CD4-positive, alpha-beta T cell treated with Interleukin-2 at 100 ng/mL for 4 hours (primary cell): ENCODE measurements at regions not wholly inside any gene's neighbourhood (a gene's known extent, or its start where the extent isn't known, plus 50 kb on each side); places are given as distances from the start of the nearest gene placed in this dataset.
"Not testable (repeated sequence)": the region's sequence is repeated elsewhere in the genome, so short reads cannot be mapped to it uniquely, and the experiment has no call there.

ENCODE experiments used
- DNase-seq: peaks from one replicate; pipeline ENCODE4 v3.0.0-alpha.2; 2020; ENCODE audit warnings: low spot score

DNA sequence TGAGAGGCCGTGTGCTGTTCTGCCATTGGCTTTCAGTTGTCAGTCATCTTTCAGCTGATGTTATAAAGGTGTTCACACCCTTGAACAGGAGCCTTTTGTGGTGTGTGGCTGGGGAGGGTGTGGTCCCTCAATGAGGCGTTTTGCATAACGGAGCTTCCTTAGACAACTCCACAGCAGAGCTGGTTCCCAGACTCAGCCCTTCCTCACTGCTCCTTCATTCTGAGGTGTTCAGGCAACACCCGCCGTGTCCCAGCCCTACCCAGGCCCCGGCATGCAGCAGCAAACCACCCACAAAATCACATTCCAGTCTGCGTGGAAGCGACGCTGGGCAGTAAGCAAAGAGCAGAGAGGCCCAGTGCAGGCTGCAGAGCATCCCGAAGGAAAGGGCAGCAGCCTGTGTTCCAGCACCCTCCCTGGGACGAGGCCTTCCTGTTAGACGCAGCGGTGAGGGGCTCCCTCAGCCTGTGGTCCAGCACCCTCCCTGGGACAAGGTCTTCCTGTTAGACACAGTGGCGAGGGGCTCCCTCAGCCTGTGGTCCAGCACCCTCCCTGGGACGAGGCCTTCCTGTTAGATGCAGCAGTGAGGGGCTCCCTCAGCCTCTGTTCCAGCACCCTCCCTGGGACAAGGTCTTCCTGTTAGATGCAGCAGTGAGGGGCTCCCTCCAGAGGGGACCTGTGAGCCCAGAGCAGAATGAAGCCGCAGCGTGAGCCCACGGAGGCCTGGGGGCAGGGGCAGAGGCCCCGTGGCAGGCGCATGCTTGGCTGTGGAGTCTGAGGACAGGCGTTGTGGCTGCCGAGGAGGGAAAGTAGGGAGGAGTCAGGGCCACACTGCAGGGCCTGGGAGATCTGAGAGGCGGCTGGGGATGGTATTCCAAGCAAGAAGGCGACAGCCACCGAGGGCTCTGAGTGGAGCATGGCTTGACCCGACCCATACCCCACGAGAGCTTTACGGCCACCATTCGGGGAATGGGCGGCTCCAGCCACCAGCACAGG is 201.8 kb upstream of the HDAC4 start:
- peak; percentile 40 for DNase-seq

DNA sequence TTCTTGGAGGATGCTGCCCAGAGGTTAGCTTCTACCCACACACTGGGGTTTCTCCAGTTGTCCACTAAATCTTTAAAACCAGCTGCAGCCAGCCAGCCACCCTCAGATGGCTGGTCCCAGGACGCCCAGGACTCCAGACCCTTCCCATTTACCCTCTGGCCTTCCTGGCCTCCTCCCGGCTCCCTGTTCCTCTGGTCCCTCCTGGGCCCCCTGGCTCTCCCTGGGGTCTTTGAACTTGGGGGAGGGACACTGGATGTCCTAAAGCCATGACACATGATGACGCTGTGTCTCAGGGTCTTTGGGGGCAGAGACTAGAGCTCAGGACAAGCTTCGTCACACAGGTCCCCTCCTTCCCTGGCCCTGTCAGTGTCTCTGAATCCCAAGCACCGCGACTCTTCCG is 201.1 kb upstream of the HDAC4 start:
- DNase-seq, result no peak

DNA sequence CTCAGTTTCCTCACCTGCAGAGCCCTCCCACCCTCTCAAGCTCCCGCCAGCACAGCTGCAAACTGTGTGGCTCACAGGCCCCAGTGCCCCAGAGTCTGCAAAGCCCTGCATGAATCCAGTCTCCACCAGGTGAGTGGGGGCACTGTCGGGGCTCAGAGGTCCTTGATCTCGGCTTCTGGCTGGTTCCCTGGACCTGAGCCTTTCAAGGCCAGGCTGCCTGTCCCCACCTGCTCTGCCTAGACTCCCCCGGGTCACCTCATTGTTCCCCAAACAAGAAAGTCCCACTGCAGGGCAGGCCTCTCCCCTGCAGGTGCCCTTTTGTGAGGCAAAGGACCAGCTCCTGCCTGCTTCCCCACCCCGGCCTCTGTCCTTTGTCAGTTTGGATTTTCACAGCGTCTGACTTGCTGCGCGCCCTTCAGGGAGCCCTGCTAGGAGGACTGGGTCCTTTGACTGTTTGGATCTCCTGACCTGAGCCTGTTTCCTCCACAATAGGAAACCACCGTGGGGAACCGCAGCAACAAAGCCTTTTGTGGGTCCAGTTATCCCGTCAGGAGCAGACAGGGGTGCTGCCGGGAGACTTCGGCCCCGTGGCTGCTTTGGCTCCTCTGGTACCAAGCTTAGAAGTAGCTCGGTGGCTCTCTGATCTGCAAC is 200.5 kb upstream of the HDAC4 start:
- no peak for DNase-seq

DNA sequence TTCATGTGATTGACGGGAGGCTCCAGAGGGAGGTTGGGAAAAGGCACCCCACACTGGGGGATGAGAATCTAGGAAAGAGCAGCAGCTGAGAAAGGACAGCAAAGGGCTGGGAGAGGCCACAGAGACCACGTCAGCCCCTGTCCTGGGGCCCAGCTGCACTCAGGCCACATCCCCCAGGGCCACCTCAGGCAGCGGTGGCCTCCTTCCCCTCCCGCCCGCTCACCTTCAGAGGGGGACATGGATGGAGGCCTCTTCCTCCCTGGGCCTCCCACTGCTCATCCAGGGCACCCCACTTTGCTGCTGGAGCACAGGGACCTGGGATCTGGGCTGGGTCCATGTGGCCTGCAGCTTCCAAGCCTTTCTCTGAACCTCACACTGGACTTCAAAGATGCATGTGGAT is 199.8 kb upstream of the HDAC4 start:
- DNase-seq, result no peak

DNA sequence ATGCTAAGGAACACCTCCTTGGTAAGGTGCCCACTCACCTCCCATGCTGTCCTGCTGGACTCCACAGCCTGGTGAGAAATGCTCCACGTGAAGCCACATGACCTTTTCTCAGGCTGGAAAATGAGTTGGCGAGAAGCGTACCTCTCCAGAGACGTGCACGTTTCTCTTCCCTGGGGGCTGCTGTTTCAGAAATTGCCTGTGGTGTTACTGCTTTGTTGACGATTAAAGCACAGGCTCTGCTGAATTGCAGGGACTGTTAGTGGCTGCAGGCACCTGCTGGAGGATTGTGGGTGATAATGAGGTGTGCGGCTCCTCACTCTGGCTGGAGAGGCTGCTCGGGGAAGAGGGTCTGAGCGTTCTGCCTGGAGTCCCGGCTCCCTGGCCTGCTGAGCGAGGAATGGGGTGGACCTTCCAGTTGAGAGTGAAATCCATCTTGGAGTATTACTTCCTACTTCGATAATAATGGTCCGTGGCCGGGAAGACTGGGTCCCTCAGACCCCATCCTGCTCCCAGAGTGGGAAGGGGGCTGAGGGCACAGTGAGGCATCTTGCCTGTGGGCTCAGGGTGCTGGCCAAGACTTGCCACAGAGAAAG is 199.3 kb upstream of the HDAC4 start:
- DNase-seq, result no peak

DNA sequence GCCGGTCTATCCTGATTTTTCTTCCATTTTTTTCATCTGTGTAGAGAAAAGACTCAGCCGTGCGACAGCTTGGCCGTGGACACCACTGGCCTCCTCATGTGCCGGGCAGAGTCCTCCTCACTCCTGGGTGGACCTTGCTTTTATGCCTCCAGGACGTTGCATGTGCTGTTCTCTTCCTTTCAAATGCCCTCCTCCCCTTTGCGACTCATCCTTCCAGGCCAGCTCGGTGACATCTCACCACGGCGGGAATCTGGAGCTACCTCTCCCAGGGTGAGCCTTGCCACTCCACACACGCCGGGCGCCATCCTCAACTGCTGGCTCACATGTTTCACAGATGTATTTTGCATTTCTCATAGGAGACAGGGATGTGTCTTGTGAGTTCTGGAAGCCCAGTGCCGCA is 198.5 kb upstream of the HDAC4 start:
- DNase-seq, result no peak

DNA sequence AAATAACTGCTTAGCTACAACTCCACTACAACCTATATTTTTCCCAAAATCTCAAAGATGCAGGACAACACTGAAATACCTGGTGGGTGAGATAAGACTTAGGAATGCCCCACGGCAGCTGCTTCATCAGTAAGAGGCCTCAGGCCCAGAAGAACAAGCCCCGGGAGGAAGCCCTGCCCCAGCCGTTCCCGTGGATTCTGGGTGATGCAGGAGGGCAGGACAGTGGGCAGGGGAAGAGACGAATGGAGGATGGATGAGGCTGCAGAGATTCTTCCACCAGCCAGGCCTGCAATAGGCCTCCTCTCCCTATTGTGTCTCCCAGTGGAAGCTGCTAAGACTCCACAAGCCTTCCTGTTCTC is 197.9 kb upstream of the HDAC4 start:
- no peak for DNase-seq

DNA sequence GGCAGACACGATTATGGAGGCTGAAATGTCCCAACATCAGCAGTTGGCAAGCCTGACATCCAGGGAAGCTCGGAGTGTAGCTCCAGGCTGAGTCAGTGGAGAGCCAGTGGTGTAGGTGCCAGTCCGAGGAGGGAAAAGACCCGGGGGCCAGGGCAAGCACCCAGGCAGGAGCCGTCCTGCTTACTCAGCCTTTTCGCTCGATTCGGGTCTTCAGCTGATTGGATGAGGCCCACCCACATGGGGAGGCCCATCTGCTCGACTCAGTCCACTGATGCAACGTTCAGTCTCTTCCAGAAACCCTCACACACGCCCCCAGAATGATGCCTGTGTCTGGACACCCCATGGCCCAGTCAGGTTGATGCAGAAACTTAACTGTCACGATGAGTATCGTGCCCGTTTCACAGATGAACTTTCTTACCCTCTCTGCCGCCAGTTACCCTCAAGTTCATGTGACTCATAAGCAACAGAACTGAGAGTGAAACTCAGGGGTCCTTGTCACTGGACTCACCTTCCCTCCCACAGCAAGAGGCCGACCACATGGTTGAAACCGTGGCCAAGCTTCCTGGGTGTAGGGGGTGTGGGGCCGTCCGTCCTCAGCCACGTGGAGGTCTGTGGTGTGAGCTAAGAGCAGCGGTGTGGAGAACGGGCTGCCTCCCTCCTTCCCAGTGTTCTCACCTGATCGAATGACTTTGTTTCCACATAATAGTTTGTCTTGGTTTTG is 197.4 kb upstream of the HDAC4 start:
- no peak for DNase-seq

DNA sequence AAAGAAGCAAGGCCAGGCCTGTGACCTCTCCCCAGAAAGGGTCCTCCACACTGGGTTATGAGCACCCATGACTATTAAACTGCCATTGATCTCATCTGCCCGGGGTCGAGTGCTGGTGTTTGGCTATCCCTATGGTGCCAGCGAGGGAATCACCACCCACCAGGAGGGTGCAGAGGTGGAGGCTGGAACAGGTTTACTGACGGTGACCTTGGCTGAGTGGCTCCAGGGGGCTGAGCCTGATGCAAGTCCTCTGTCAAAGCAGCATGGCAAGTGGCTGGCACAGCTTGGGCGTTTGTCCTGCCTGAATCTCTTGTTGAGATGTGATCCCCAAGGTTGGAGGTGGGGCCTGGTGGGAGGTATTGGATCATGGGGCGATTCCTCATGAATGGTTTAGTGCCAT is 196.4 kb upstream of the HDAC4 start:
- no peak for DNase-seq

DNA sequence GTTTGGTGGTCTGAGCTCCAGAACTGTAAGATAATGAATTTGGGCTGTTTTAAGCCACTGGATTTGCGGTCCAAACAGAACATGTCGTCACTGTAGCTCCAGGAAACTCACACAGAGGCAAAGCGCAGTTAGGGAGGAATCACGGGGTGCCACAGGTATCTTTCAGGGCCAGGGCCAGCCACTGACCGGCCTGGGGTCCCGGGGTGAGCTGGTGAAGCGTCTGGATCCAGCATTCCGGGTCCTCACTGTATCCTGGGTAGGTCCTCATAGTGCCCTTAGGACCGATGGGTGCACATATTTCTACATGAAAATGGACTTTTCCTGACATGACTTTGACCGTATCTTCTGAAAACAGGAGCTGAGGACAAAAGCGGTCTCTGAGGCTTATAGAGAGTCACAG is 196.0 kb upstream of the HDAC4 start:
- DNase-seq, result no peak

DNA sequence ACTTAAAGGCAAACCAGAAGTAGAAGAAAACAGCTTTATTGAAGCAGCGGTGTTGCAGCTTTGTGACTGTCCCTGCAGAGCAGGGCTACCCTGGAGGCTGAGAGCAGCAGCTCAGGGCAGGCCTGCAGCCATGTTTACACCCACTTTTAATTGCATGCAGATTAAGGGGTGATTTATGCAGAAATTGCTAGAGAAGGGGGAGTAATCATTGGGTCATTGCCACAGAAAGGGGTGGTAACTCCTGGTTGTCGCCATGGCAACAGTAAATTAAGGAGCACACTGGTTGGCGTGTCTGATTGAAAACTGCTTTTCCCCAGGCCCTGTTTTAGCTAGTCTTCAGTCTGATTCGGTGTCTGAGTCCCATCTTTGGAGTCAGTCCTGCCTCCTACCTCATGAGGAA is 195.4 kb upstream of the HDAC4 start:
- DNase-seq, result no peak

DNA sequence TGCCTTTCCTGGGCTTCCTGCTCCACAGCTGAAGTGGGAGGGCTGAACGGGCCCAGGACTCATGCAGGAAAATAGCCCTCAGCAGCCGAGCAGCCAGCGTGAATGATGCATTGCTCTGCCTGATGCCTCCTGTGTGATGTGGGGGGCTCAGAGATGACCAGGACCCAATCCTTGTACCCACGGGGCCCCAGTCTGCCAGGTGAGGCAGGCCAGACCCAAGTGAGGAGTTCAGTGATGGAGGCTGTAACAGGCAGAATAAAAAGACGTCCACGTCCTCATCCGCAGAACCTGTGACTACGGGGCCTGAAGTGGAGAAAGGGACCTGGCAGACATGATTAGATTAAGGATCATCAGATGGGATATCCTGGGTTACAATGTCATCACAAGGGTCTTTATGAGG is 194.9 kb upstream of the HDAC4 start:
- no peak for DNase-seq

DNA sequence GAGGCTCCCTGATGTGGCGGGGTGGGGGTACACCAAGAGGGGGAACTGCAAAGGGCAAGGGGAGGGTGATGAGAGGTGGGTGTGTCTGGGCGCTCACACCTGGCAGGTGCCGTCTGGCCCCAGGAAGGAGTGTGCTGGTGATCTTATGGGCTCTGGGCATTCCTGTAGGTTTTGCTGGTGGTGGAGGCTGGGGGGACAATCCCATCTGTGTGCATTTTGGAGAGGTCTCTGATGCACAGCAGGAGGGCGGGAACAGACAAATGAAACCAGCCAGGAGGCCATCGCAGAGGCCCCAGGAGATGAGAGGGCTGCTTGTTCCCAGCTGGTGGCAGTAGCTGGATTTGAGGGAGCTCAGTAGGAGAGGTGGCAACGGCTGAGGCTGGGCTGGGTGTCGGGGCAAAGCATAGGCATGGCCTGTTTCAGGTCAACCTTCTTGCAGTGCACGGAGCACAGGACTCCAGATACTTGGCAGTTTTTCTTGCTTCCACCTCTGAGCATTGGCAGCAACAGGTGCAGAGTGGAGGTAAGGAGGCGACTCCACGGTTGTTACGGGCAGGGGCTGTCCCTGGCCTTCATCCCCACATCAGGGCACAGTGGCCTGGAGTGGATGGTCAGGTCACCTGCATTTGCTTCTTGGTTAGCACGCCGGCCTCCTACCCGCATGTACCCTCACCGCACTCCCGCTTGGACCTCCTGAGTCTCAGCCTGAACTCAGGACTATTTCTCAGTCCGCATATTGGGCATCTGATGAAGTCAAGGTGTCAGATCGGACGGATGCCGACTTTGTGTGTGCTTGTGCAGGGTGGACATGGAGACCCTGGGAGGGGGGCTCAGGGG is 194.2 kb upstream of the HDAC4 start:
- no peak for DNase-seq

DNA sequence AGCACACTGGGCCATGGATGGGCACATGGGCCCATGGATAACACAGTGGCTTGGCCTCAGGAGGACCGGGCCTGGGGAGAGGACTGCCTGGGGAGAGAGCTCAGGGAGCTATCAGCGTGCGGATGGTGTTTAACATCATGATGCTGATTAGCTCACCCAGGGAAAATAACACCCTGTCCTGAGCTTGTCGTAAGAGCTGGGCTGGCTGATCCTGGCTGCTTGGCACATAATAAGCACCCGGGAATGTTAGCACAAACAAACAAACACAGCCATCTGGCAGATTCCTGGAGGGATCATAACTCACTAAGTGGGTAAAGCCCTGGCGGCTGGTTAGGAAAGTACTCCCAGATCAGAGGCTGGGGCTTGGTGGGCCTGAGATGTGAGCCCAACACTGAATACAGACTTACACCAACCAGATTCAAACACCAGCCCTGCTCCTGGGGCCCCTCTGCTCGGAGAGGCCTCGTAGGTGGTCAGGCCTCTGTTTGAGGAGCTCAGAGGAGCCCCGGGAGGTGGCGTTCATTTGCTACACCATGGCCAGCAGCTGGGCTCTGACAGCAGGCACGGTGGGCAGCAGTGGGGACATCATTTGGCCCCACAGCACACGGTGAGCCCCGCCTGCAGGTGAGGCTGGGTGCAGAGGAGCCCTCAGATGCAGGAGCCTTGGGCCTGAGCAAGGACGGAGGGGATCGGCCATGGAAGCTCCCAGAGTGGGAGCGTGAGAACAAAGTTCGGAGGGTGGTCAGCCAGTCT is 193.4 kb upstream of the HDAC4 start:
- DNase-seq, result no peak

DNA sequence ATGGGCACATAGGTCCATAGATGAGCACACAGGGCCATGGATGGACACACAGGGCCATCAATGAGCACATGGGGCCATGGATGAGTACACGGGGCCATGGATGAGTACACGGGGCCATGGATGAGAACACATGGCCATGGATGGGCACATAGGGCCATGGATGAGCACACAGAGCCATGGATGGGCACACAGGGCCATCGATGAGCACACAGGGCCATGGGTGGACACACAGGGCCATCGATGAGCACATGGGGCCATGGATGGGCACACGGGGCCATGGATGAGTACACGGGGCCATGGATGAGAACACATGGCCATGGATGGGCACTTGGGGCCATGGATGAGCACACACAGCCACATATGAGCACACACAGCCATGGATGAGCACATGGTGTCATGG is 192.6 kb upstream of the HDAC4 start:
- DNase-seq, result no peak

DNA sequence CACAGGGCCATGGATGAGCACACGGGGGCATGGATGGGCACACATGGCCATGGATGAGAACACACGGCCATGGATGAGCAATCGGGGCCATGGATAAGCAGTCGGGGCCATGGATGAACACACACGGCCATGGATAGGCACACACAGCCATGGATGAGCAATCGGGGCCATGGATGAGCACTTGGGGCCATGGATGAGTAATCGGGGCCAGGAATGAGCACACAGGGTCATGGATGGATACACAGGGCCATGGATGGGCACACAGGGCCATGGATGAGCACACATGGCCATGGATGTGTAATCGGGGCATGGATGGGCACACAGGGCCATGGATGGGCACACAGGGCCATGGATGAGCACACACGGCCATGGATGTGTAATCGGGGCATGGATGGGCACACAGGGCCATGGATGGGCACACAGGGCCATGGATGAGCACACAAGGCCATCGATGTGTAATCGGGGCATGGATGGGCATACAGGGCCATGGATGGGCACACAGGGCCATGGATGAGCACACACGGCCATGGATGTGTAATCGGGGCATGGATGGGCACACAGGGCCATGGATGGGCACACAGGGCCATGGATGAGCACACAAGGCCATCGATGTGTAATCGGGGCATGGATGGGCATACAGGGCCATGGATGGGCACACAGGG is 191.9 kb upstream of the HDAC4 start:
- not testable (repeated sequence) for DNase-seq

DNA sequence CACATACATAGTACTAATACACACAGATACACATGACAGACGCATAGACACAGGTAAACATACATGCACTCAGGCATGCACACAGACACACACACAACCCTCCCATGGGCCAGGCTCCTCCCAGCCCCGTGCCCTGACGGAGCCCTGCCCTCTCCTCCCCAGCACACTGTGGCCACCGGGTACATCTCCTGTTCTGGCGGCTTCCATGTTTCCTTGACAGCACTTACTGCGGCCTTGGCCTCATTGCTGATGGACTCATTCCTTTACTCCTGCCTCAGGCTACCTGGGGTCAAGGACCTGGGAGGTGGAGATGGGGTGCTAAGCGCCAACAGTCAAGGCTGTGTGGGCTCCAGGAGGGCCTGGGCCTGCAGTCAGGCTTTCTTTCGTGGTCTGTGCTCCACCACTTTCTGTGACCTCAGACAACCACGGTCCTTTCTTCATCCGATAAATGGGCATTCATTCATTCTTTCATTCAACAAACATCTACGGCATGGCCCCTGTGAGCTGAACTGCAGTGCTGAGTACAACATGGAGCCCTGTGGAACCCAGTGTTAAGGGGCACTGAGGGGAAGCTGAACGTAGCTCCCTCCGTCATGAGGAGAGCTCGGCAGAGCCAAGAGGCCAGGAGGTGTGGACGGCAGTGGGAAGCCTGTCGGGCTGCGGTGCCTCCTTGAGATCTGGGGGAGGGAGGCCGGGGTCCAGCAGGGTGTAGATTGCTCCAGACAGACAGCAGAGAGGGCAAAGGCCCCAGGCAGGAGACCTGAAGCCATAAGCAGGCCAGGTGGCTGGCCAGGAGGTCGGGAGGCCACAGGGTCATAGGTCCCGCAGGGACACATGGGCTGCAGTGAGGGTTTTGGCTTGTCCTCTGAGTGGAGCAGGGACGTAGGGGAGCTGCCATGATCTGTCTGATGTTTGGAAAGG is 190.4 kb upstream of the HDAC4 start:
- DNase-seq, result no peak

DNA sequence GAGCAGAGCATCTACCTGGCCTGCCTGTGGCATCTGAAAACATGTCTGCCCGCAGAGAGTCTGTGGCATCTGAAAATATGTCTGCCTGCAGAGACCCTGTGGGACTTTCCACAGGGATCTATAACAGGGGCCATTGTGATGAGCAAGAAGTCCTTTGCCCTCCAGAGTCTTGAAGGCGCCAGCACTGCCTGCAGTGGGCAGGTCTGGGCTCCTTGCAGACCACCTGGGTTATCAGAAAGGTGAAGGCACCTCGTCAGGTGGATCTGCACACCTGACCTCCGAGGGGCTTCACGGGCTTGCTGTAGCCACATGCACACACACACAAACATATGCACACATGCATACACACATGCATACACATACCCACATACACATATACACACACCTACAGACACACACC is 189.5 kb upstream of the HDAC4 start:
- no peak for DNase-seq

DNA sequence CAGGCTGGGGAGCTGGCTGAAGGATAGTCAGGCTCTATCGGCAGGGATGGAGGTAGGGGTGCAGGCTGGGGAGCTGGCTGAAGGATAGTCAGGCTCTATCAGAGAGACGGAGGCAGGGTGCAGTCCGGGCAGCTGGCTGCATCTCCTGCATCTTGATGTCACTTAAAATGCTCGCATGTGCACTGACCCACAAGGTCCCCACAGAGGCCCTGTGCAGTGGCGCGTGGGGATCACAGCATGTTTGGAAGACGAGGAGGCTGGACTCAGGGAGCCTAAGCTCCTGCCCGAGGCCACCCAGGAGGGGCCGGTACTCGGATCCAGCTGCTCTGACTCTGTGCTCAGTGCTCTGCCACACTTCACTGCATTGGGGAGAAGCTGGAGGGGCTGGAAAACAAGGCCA is 189.0 kb upstream of the HDAC4 start:
- DNase-seq, result no peak
